NCI-H2196 treated with DMSO at 0.1 percent for 48 hours (cell line): ENCODE measurements at regions not wholly inside any gene's neighbourhood (a gene's known extent, or its start where the extent isn't known, plus 50 kb on each side); places are given as distances from the start of the nearest gene placed in this dataset.

ENCODE experiments used
- DNase-seq: peaks from one replicate; lab custom pipeline; 2025; ENCODE audit not compliant: unreplicated experiment; lab: John Stamatoyannopoulos, UW

DNA sequence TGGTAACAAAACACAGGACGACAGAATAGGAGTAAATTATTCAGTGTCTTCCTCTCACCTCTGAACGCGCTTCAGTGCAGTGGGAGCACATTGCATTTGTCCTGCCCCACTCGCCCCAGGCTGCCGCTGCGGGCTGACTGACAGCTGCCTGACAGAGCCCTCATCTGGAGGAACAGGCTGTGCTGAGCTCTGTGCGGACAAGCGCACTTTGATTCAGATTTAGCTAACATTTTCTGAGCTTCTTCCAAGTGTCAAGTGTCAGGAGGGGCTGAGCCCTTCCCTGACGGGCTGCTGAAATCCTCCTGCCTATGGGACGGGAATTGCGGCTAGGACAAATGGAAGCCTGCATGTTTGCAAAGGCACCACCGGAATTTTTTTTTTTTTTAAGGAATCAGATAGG, 383.0 kb upstream of the CDH4 start:
- no peak for DNase-seq

DNA sequence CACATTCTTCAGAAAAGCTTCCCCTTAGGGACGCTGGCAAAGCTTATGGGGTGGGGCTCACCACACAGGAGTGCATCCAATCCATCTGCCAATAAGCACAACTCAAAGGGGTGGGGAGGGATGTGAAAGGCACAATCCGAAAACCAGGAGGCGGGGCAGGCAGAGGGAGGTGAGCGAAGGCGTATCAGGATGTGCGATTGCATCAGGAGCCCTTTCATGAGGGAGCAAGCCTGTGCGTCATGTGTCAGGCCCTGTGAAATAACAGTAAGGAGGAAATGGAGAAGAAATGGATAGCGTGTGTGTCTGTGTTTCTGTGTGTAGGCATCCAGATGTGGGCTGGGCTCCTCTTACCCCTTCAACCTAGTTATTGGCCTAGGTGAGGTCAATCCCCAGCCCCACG, 382.4 kb upstream of the CDH4 start:
- DNase-seq: no peak

DNA sequence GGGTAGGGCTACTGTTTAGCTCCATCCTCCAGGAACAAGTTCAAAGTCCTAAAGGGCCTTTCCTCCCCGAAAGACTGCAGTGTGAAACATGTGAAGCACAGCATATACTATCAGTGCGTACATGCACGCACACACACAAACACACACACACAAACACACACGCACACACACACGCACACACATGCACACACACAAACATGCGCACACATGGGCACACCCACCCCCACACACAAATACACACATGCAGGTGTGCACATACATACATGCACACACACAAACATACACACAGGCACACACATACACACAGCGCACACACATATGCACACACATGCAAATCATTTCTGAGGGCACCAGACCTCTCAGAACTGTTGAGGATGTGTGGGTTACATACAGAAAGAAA, 382.0 kb upstream of the CDH4 start:
- no peak for DNase-seq

DNA sequence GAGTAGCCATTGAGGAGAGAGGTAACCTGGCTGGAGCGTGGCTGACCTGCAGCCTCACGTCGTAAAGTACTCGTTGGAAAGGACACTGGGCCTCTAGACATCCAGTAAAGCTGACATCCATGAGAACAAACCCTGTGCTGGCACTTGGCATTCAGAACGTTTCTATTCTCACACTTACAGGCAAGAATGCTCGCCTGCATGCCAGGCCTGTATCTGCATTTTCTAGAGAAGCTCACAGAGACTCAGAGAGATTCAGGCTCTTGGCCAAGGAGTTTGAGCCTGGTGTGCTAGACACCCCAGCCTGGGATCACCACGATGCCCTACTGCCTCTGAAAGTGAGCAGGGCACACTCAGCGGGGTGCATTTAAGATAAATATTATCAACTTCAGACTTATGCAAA, 379.8 kb upstream of the CDH4 start:
- DNase-seq: no peak

DNA sequence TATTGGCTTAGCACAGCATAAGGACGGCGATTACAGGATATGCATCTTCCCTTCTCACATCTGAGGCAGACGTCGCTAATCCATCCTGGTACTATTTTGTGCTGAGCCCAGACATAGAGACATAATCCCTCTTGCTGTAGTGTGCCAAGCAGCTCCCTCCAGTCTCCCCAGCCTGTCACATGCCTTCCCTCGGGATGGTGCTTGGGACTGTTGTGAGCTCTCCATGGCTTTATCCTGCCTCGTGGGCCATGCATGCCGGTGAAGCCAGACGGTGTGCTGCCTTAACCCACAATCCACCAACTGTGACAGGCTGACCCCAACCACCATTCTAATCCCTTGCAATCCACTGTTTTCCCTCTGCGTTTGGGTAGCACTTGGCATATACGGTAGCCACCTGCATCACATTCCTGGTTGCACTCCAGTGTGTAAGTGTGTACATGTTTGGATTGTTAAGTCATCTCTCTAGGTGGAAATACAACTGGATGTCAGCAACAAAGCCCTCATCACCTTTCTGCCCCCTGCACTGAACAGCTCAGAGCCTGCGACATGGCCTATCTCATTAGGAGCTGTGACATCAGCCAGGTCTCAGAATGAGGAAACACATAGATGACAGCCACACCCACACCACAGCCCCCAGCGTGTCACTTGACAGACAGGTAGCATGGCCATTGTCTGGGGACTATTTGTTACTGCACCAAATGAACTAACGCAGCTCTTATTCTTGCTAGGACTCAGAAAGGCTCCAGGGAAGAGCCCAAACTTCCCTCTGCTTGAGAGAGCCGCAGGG, 374.8 kb upstream of the CDH4 start:
- peak; percentile 5 for DNase-seq

DNA sequence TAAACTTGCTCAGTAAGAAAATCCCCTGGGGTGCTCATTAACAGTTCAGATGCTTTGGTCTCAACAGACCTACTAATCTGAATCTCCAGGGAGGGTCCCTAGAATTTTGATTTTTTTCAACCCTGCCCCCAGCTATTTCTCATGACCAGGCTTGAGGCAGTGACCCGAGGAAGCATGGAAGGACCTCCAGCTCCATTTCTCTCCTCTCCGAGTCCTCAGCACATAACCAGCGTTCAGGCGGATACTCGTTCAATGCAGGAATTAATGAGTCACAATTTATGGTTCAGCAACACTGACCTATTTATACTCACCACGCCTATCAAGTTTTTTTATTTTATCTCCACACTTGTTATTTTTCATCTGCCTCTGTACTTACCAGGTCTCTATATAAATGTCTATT, 369.2 kb upstream of the CDH4 start:
- no peak for DNase-seq

DNA sequence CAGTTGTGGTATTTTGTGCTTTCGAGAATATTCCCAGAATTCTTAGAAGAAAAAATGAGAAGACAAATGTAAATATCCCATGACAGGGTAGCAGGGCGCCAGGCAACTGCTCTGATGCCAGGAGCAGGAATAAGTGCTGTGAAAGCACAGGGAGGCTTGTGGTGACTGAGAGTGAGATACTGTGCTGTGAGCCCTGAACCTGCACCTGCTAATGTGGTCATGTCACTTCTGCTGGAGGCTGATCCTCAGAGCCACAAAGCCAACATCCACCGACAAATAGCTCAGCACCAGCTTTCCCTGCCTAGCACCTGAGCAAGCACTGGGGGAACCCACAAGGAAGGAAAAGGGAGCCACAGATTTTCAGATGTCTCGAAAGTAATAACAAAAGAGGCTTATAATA, 368.6 kb upstream of the CDH4 start:
- DNase-seq: no peak

DNA sequence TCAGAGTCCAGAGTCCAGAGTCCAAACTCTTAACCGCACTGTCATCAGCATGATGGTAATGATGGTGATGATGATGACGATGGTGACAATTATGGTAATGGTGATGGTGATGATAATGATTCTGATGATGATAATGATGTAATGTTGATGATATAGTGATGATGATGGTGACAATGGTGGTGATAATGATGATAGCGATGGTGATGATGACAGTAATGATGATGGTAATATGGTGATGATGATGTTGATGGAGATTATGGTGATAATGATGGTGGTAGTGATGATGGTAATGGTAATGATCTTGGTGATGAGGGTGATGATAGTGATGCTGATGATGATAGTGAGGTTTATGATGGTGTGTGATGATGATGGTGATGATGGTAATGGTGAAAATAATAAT, 367.8 kb upstream of the CDH4 start:
- no peak for DNase-seq

DNA sequence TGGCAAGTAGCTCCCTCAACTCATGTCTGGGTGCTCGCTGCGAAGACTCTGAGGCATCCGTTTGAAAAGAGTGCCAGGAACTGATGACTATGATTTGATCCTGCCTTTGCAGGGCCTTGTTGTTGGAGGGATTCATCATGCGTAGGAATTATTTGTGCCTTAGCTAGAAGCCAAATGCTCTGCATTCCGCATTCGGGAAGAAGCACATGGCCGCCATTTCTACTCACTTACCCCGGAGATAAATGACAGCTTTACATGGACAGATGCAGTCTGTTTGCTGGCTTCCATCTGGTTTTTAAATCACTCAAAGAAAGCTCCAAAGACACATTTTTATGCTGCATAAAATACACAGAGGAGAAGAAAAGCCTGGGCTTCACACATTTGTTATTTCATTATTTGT, 363.3 kb upstream of the CDH4 start:
- DNase-seq: no peak

DNA sequence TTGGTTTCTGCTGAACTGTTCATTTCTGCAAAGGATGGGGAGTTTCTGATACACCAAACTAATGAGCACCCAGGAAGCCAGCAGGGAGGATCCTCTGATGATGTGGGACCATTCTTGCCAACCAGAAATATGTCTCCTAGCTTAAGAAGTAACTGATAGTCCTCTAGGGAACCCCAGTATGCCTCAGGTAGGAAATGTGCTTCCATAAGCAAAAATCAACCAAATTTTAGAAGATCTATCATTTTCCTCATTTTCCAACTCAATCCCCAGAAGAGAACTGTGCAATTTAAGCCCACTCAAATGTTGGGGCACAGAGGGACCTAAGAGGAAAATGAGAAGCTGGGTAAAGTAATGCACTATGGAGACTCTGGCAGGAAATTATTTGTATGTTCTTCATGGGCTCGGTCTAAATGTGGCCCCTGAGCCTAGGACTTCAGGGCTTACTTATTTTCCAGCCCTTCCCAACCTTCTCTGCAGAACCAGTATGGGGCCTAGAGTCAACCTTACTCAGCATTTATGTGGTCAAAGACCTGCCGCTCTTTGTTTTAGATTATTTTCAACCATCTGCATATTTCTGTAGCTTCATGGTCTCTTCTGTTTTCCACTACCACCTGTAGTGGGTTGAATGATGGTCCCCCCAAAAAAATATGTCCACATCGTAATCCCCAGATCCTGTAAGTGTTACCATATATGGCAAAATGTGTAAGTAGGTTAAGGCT, 359.8 kb upstream of the CDH4 start:
- DNase-seq: no peak

DNA sequence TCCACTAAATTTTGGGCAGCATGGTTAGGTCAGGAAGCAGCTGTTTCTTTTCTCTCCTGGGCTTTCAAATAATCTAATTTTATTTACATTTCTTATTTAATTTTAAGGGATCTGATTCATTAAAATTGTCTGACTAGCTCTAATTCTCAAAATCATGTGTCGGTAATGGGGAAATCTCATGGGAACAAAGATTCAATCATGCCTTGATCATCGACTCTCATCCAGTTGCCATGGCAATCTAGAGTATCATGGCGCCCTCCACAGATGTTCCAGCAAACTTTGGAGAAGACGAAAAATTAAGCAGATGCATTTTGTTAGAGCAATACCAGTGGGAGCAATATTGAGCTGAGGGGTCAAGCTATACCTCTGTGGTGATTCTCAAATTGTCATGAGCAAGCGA, 358.0 kb upstream of the CDH4 start:
- DNase-seq: no peak

DNA sequence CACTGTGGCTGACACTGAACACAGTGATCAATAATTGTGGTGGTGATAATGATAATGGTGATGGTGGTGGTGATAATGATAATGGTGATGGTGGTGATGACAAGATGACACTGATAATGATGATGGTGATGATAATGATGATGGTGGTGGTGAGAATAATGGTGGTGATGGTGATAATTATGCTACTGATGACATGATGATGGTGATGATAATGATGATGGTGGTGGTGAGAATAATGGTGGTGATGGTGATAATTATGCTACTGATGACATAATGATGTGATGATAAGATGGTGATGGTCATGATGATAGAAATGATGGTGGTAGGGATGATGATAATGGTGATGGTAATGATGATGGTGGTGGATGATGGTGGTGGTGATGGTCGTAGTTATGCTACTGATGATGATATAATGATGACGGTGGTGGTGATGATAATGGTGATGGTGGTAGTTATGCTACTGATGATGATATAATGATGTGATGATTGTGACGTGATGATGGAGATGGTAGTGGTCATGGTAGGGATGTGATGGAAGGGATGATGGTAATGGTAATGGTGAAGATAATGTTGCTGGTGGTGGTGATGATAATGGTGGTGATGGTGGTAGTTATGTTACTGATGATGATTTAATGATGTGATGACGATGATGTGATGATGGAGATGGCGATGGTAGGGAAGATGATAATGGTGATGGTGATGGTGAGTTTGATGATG, 356.5 kb upstream of the CDH4 start:
- no peak for DNase-seq

DNA sequence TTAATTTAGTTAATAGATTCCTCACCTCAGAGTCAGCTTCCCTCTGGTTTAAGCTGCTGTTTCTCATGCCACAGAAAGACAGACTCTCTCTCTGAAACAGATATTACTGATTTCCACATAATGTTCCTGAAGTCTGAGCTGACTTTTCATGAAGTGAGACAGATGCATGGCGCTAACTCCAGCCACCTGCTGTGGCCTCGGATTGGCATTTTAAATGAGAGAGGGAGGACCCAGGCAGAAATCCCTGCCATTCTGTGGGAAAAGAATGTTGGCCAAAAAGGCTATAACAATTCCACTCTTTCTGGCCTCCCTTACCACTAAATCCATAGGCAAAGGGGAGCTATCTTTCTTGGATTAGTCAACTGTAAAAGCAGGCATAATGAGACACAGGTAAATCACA, 354.1 kb upstream of the CDH4 start:
- no peak for DNase-seq

DNA sequence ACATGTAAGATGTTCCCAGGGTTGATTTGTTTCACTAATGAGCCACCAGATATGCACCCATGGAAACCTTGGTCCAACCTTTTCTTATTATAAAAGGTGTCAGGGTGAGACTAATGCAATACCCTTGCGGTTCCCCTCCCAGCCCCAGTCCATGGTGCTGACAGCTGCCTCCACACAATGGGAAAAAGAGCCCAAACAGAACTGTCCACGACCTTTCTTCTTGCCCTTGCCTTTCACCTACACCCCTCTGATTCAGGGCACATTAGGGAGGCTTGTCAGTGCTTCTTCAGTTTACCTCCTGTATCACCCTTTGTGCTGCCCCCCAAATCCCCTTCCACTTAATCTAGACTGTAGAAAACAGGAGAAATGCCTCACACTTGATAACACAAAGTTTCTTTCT, 352.7 kb upstream of the CDH4 start:
- DNase-seq: no peak

DNA sequence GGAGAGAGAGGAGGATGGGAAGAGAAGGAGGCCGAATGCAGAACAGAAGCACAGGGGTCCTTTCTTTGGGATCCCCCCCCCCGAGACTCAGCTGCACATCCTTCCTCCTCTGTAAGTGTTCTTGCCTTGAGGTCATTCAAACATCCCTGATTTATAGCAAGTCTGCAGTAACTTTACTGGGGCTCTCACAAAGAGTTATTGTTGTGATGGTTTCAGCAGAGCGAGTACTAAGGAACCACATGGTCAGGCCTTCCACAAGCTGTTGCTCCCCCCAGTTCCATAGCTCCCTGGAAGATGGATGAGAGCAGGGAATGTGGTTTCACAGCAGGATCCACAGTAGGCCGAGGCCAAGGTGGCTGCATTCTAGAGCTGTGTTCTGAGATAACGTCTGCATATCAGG, 351.4 kb upstream of the CDH4 start:
- DNase-seq: no peak

DNA sequence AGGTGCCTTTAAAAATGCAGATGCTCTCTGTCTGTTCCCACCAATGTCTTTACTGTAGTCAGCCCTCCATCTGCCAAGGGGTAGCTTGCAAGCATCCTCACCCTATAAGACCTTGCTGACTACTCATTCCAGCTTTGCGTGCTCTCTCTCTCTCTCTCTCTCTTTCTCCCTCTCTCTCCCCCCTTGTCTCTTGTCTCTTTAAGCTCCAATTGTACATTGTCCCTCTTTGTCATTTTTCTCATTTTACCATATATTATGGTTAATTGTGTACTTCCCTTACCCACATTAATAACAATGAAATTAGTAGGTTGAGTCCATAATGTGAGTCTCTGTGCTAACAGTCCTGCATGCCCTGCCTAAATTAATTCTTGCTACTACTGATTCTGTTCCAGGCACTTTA, 350.2 kb upstream of the CDH4 start:
- no peak for DNase-seq

DNA sequence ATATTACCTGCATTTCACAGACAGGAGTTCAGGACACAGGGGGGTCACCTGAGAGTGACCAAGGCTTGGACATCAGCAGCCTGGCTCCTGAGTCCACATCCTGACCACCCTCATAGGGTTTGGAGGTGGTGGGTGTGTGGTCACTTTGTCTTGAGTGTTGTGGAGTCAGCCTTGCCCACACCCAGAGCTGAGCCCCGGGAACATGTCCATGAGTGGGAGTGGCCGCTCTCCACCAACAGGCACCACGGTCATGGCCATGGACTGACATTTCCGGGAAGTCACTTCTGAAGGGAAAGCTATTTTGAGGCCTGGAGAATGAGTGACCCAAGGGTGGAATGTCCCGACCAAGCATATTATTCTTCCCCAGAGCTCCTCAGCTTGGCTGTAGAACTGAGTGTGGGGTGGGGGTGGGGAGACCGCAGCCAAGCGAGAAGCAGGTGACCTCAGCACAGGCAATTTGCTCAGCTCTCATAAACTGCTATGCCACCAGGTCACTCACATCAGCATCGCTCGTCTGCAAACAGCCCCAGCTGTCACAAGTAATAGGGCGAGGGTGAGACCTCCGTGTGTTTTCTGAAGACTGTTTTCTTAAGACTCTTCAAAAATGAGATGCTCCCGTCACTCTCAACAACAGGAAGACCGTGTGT, 348.6 kb upstream of the CDH4 start:
- no peak for DNase-seq

DNA sequence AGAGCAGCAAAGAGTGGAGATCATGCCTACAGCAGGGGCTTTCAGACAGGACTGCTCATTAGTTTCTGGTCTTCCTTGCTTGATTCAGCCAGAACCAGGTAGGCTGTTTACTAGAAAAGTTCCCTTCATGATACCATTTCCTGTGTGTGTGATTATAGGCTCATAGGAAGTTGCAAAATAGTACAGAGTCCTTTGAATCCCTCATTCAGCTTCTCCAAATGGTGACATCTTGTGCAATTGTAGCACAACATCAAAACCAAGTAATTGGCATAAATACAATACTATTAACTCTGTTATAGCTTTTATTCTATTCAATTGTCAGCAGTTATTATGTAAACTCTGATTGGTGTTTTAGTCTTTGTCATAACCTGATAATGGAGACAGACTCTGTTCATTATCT, 347.3 kb upstream of the CDH4 start:
- no peak for DNase-seq

DNA sequence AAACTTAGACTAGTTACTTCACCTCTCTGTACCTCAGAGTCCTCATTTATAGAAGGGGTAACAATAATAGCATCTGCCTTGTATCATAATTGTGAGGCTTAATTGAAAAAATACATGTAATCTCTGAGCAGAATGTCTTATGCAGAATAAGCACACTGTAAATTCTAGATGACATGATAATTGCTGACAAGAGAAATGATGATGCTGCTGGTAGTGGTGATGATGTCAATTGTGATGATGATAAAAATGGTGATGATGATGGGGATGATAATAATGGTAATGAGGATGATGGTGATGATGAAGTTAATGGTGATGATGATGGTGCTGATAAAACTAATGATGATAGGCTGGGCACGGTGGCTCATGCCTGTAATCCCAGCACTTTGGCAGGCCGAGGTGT, 346.1 kb upstream of the CDH4 start:
- no peak for DNase-seq

DNA sequence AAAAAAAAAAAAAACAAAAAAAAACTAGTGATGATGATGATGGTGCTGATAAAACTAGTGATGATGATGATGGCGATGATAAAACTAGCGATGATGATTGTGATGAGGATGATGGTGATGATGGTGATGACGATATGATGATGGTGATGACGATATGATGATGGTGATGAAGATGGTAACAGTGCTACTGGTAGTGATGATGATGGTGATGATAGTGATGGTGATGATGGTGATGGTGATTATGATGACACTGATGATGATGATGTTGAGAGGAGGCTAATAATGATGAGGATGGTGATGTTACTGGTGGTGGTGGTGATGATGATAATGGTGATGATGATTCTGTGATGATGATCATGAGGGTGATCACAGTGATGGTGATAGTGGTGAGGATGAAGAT, 345.5 kb upstream of the CDH4 start:
- no peak for DNase-seq

DNA sequence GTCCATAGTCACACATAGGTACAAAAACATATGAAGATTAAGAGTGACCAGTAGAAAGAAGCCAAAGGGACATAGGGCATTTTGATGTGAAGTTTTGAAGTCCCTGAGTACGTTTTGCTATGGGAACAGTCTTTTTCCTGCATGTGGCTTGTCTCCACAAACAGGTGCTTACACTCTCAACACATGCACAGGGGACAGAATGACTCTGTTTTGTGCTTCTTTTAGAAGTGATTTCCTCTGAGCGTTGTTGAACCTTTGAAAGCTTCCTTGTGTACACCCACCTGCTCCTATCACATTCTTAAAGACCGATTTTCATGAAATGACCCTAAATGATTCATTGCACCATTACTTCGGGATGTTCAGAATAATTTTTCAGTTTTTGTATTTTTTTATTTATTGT, 338.8 kb upstream of the CDH4 start:
- DNase-seq: no peak
